ENCODE measurements at regions not wholly inside any gene's neighbourhood (a gene's known extent, or its start where the extent isn't known, plus 50 kb on each side); places are given as distances from the start of the nearest gene placed in this dataset.

DNA sequence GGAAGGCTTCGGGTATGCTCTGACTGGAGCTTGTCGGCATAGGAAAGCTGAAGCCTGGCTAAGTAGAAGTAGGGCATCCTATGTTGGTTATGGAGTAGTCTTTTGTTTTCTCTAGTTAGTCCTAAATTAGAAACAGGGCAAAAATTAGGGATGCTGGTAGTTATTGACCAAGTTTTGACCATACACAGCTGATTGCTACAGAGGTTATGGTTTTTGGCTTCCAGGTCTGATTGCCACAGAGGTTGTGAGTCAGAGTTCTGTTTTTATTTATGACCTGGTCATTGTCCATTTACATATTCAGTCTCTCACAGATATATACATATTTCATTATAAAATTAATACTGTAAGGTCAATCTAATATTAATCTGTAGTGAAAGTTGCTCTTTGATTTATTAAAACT, 219.2 kb downstream of the FSCB start:
- DNase-seq, result no peak

DNA sequence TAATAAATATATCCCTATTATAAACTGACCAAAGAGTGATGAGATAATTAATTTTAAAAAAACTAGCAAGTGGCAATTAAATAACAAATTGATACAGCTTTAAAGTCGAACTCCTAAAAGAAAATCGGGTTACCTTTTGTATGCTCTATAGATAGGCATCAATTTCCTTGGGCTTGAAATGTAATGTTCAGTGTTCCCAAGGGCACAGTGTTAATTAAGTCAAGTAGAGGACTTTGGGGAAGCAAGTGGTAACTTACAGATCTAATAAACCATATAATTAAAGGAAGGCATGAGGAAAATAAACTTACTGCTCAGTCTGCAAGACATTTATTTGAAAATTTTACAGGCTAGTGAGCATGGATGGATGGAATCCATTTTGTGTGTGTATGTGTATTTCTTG, 220.9 kb downstream of the FSCB start:
- DNase-seq, result no peak

- no peak for DNase-seq
Measured at GRCh38 chr14:44283836-44284235, 223.2 kb downstream of the FSCB start.

GRCh38 chr14:44279357-44279756, 227.7 kb downstream of the FSCB start:
- no peak for DNase-seq

DNA sequence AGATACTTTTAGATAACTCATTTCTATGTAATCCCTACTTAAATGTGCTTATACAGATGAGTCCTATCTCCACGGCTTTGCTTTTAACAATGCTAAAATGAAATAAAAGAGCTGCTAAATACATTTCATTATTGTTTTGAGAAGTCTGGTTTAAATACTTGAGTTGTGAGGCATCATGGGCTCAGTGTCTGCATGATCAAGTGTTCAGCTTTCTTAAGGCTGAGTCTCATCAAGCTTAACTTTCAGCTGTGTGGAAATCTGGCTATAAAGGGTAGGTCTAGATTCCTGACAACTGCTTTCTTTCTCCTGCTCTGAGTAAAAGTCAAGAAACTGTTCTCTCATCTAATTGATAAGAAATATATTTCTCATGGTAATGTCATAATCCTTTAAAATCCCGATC, 235.4 kb downstream of the FSCB start:
- no peak for DNase-seq

DNA sequence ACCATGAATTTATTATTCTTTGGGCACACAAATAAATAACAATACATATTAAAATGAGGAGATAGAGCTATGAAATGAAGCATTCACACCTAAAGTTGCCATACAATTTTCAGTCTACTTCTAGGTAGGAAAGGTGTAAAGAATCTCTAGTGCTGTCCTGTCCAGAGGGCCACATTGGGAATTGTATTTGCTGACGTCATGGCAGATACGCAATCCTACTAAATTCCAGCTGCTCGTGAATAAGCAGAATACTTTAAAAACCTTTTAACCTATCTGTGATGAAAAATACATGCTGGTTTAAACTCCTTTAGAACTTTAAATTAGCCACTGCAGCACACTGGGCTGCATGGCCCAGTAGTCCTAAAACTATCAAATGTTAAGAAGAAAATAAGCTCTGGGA, 236.1 kb downstream of the FSCB start:
- DNase-seq, result no peak

DNA sequence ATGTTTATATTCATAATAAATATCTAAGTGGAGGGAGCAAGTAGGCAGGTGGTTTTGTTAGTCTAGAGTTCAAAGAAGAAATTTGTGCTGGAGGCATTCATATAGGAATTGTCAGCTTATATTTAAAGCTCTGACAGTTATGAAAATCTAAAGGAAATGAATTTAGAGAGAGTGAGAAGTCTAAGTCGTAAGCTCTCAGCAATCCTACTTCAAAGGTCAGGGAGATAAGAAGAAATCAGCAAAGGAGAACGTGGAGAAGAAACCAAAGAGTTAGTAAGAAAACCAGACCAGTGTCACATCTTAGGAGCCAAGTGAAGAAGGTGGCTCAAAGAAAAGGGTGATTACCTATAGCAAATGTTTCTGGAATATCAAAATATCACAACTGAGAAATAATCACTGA, 241.8 kb downstream of the FSCB start:
- no peak for DNase-seq

- DNase-seq, result no peak
Measured at GRCh38 chr14:44215660-44216059, 291.4 kb downstream of the FSCB start.

DNA sequence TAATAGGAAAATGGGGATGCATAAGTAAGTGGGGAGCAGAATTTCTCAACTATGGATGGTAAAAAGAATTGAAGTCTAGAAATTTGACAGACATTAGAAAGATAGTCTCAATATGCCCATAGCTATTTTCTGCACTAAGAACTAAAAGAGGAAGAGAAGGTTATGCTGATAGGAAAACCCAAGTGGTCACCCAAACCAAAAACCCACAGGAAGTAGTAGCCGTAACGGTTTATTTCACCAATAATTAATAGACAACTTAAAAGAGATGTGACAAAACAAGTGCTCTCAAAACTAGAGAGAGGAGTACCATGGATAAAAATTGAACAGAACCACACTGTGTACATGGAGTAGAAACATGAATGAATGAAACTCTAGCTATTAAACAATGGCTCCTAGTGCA, 295.4 kb downstream of the FSCB start:
- DNase-seq, result no peak

GRCh38 chr14:44204061-44204835, 302.8 kb downstream of the FSCB start:
- no peak for DNase-seq

DNA sequence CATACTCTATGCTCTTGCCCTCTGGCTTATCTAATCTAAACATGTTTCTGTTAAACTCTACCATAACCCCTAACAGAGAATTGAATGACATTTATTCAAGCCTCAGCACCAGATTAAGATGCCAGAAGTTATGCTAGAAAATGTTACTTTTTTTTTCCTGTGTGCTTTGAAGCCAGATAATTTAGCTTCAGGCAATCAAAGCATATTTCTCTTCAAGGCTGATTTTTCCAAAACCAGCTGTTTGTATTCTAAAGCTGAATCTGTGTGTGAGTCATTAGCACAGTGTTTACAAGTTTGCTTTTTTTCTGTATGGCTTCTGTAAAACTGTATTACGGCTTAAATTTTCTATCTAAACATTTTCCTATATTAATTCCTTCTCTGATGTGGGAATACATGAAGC, 326.1 kb downstream of the FSCB start:
- DNase-seq, result no peak

GRCh38 chr14:44170556-44170955, 336.5 kb downstream of the FSCB start:
- no peak for DNase-seq

DNA sequence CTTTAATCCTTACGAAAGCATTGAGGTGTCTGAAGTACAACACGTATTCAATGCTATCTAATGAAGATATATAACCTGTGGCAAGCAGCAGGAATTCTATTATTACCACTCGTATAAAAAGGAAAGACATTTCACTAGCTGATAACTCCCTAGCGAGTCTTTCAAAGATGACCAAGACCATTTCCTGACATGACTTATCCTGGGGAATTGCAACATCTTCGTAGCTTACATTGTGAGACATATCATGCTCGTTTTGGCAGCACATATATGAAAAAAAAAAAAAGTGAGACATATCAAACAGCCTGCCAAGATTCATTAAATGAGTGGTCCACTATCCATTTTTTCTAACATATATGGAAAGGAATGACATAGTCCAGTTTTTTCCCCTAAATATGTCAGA, 337.0 kb downstream of the FSCB start:
- no peak for DNase-seq

GRCh38 chr14:44168566-44168965, 338.5 kb downstream of the FSCB start:
- no peak for DNase-seq

DNA sequence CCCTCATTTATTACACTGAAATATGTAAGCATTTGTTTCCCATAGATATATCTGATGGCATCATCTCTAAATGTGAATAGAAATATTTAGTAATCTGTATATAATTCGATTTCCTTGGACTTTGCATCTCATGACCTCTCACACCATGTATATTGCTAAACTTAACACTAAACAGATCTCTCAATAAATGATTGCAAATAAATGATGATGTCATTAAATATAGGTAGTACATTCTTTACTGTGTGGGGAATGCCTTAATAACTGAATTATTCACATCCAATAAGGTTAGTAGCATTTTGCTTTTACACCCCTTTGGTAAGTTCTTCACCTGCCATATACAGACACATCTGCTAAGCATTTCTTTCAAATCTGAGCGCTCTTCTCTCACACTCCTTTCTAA, 340.5 kb downstream of the FSCB start:
- DNase-seq, result no peak

DNA sequence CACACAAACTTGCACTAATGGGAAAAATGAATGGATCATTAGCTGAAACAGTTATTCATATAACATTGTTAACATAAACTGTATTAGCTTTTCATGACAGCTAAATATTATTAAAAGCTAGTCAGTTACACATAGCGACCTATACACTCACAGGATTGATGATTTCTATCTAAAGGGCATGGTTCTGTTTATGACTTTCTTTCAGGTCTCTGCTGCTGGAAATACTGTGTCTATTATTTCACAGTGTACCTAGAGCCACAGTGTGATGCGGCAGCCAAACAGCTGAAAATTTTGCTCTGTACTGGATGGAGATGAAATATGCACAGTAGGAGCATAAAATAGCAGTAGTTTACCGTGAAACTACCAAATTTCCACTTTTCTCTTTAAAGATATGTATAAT, 341.1 kb downstream of the FSCB start:
- no peak for DNase-seq

DNA sequence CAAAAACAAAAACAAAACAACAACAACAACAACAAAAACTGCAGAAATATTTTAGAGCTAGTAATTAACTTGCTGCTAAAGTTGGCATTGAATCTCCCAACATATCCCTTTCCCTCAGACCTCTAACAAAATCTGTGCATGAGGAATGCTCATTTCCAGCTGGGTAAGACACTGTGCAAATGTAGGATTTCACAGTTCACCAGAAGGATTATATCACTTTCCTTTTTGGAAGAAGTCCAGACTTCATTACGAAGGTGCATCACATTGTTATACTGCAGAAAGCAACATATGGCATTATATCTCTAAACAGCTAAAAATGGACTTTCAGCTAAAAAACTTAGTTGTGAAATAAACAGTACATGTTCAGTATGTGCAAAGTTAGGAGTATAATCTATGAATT, 341.8 kb downstream of the FSCB start:
- DNase-seq, result no peak

DNA sequence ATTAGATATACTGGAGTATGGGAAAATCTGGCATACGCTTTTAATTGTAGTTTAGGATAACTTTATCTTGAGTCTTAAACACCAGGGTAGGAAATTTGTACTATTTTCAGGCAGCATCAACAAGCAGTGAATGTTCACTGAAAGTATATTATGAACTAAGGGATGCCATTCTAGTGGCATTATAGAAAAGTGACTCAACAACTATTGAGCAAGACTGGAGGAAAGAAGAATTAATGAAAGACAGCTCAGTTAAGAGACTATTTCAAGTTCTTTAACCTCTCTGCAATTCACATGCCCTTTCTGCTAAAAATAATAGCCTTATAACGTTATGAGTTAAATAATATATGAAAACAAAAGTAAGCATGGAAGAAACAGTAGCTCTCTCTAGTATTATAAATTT, 343.1 kb downstream of the FSCB start:
- DNase-seq, result no peak

GRCh38 chr14:44162197-44162596, 344.9 kb downstream of the FSCB start:
- no peak for DNase-seq

- no peak for DNase-seq
Measured at GRCh38 chr14:44154874-44155273, 352.2 kb downstream of the FSCB start.

DNA sequence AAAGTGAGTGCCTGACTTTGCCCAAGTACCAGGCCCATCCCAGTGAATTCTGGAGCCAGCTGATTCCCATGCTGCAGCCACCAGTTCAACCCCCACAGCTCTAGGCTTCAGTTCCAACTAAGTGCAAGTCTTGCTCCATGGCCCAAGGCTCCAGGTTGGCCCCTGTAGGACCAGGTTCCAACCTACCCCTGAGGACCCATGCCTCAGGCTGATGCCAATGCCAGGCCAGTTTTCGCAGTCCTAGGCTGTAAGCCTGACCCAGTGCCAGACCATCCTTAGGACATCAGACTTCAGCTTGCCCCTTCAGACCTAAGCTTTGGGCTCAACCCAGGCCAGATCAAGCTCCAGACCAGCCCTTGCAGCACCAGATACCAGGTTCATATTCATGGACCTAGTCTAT, 352.6 kb downstream of the FSCB start:
- DNase-seq, result no peak

- no peak for DNase-seq
Measured at GRCh38 chr14:44151130-44151820, 355.8 kb downstream of the FSCB start.

- DNase-seq, result no peak
Measured at GRCh38 chr14:44149597-44149996, 357.5 kb downstream of the FSCB start.

DNA sequence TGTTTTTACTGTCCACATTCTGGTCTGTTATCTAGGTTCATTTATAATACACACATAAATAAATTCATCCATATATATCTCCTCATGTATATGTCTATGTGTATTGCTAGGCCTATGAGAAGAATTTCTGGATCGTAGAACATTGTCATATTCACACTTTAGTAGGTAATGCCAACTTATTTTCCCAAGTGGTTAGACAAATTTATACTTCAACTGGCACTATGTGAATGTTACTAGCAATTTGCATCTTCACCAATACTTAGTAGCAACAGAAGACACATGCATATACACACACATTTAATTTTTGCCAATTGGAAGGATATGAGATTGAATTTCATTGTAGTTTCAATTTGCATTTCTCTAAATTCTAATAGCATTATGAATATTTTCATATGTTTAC, 365.1 kb downstream of the FSCB start:
- DNase-seq, result no peak

GRCh38 chr14:44135972-44136371, 371.1 kb downstream of the FSCB start:
- DNase-seq, result no peak

Measured in GF-D8 (cell line).